ENCODE measurements at regions not wholly inside any gene's neighbourhood (a gene's known extent, or its start where the extent isn't known, plus 50 kb on each side); places are given as distances from the start of the nearest gene placed in this dataset.
"Not testable (repeated sequence)": the region's sequence is repeated elsewhere in the genome, so short reads cannot be mapped to it uniquely, and the experiment has no call there.

GRCh38 chr15:84360902-84361301 lies 125.3 kb downstream of the GOLGA6L4 start:
- not testable (repeated sequence) for DNase-seq

DNA sequence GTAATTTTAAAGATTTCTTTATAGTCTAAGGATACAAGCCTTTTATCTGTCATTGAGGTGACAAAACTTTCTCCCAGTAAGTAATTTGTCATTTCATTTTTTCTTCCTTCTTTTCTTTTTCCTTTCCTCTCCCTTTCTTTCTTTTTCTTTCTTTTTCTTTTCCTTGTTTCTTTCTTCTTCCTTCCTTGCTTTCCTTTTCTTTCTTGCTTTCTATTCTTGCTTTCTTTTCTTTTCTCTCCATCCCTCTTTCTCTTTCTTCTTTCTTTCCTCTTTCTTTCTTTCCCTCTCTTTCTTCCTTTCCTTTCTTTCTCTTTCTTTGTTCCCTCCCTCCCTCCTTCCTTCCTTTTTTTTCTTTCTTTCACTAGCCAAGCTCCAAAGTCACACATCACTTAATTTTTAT lies 148.8 kb downstream of the GOLGA6L4 start:
- DNase-seq, result not testable (repeated sequence)

DNA sequence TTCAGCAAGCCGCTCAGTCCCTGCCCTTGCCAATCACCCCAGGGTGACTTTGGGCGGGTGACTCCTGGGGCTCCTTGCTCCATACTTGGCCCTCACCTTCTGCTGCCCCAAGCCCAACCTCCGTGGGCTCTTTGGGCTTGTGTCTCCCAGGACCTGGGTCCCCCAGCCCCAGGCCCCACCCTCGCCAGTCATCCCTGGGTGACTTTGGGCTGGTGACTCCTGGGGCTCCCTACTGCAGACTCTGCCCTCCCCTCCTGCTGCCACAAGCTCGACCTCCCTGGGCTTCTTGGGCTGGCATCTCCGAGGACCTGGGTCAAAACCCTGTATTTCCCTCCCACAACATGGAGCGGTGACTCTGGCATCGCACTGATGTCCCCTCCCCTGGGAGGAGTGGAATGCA lies 151.5 kb downstream of the GOLGA6L4 start:
- DNase-seq, result no peak

GRCh38 chr15:84388201-84388600 lies 152.6 kb downstream of the GOLGA6L4 start:
- not testable (repeated sequence) for DNase-seq

DNA sequence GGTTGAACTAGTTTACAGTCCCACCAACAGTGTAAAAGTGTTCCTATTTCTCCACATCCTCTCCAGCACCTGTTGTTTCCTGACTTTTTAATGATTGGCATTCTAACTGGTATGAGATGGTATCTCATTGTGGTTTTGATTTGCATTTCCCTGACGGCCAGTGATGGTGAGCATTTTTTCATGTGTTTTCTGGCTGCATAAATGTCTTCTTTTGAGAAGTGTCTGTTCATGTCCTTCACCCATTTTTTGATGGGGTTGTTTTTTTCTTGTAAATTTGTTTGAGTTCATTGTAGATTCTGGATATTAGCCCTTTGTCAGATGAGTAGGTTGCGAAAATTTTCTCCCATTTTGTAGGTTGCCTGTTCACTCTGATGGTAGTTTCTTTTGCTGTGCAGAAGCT lies 153.1 kb downstream of the GOLGA6L4 start:
- not testable (repeated sequence) for DNase-seq

GRCh38 chr15:84390324-84390723 lies 154.8 kb downstream of the GOLGA6L4 start:
- DNase-seq, result not testable (repeated sequence)

GRCh38 chr15:84391191-84391590 lies 155.6 kb downstream of the GOLGA6L4 start:
- no peak for DNase-seq

GRCh38 chr15:84392020-84392419 lies 156.4 kb downstream of the GOLGA6L4 start:
- not testable (repeated sequence) for DNase-seq

DNA sequence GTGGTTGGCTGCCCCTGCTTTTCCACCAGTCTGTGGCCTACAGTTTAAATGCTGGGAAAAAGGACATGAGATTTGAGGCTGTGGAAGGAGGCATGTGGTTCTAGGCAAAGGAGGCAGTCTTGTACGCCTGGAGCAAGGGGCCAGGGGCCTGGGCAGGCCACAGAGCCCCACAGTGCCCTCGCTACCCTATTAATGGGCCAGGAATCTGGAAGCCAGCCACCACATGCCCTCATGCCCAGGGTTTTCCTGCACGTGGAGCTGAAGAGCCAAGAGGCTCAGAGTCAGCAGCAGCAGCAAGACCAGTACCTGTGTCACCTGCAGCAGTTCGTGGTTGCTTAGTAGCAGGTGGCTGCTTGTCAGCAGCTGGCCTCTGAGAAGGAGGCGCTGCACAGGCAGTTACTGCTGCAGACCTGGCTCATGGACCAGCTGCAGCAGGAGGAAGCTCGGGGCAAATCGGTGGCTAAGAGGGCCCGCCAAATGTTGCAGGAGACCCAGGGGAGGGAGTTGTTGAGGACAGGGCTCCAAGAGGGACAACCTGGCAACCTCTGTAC lies 157.9 kb downstream of the GOLGA6L4 start:
- not testable (repeated sequence) for DNase-seq

- DNase-seq, result not testable (repeated sequence)
Measured at GRCh38 chr15:84393966-84394365, 158.4 kb downstream of the GOLGA6L4 start.

- DNase-seq, result not testable (repeated sequence)
Measured at GRCh38 chr15:84395384-84395783, 159.8 kb downstream of the GOLGA6L4 start.

- DNase-seq, result not testable (repeated sequence)
Measured at GRCh38 chr15:84395881-84396280, 160.3 kb downstream of the GOLGA6L4 start.

GRCh38 chr15:84397066-84397465 lies 161.5 kb downstream of the GOLGA6L4 start:
- not testable (repeated sequence) for DNase-seq

DNA sequence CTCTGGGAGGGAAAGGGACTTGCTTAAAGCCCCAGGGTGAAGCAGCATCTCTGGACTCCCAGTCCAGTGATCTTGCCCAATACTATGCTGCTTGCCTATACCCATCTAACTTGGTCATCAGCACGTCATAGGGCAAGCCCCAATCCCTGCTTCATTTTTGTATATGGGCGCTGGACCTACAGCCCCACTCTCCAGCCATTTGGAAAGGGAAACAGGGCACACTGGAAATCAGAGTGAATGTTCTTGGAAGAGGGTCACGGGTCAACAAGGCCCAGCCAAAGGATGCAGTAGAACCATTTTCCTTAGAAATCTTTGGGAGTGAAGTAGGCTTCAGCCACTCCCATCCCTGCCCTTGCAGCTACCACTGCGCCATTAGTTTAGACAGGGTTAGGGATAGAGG lies 162.5 kb downstream of the GOLGA6L4 start:
- not testable (repeated sequence) for DNase-seq

DNA sequence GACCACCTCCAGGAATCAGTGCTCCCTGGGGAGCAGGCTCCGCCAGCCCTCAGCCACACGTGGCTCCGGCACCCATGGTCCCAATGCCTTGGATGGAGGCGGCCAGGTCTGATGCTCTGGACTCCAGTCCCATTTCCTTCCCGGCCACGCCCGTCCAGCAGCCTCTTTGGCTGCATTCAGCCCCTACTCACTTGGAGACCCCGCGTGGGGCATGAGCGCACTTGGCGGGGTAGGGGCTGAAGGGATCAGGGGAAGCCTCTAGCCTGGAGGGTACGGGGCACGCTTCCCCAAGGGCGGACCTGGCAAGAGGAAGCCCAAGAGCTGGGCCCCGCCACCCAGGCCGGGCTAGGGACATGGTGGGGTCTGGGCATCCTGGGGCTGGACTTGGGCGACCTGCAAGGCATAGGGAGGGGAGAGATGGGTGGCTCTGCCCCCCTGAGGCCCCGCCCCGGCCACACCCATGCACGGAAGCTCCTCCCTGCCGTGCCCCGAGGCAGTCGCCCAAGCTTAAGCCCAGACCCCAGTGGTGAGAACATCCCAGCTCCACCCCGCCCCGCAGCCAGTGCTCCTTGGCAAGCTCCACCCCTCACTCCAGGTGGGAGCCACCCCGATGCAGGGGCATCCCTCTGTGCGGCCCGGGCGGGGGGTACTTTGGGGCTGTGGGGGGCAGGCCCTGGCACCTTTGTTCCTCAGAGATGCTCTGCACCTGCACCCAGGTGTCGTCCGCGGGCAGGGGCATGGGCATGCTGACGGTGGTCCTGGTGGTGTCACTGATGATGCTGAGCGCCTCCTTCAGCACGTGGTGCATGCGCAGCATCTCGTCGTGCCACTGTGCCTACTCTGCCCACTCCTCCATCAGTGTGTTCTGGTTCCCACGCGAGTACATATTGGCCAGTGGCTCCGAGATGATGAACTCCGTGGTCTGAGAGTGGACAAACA lies 163.5 kb downstream of the GOLGA6L4 start:
- DNase-seq, result no peak

- no peak for DNase-seq
Measured at GRCh38 chr15:84400017-84400740, 164.6 kb downstream of the GOLGA6L4 start.

- no peak for DNase-seq
Measured at GRCh38 chr15:84400820-84401219, 165.2 kb downstream of the GOLGA6L4 start.

DNA sequence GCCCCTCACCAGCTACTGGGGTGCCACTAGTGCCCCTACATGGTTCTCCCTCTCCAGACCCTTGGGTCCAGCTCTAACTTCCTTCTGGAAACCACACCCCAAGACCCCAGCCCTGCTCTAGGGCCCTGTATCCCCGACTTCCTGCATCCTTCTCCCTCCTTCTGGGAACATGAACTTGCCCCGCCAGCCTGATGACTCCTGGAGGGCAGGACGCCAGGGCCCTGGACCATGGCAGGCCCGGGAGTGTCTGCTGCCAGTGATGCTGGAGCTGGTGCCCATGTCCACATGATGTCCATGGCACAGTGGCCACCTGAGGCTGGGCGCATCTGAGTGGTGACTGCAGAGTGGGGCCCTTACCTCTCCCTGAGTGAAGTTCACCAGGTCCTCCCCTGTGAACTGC lies 165.9 kb downstream of the GOLGA6L4 start:
- not testable (repeated sequence) for DNase-seq

GRCh38 chr15:84401891-84402840 lies 166.6 kb downstream of the GOLGA6L4 start:
- DNase-seq, result not testable (repeated sequence)

GRCh38 chr15:84402856-84403608 lies 167.5 kb downstream of the GOLGA6L4 start:
- DNase-seq, result no peak

DNA sequence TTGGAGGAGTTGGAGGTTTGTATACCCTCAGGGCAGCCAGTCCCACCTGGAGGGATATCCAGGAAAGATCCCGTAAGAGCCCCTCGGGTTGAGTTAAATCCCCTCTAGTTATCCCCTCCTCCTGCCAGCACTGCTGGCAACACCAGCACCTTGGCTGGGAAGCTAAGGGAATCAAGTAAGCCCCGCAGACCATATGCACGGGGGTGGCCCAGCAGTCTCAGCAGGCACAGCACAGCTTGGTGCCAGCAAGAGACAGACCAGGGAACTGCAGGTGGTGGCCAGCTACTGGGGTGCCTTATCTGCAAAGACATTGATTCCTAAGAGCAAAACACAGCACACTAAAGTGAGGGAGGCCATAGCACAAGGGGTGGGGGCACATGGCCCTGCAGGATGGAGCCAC lies 173.8 kb downstream of the GOLGA6L4 start:
- DNase-seq, result not testable (repeated sequence)
